A673 (cell line): ENCODE measurements at regions not wholly inside any gene's neighbourhood (a gene's known extent, or its start where the extent isn't known, plus 50 kb on each side); places are given as distances from the start of the nearest gene placed in this dataset.

Source experiments
- CTCF ChIP-seq: fragments of 300-800, 200-600 bp; sonication (generic); conservative IDR thresholded peaks from 2 replicates; pipeline ENCODE4 v1.5.1; 2017; ENCODE audit warnings: low read depth, mild to moderate bottlenecking, antibody characterized with exemption, low read length, moderate library complexity, mixed read lengths
- EZH2 ChIP-seq: fragments of 200-600 bp; sonication (generic); IDR thresholded peaks from 2 replicates; pipeline ENCODE4 v1.6.1; 2017; ENCODE audit warnings: borderline replicate concordance, low read depth, mild to moderate bottlenecking, mixed read lengths, antibody characterized with exemption, low read length; ENCODE audit not compliant: poor library complexity, severe bottlenecking

- no peak for TF ChIP-seq CTCF
- TF ChIP-seq EZH2: no peak
Measured at GRCh38 chr10:121073728-121074127, 222.6 kb downstream of the WDR11 start.
